Tibial nerve (tissue), 4 donors: ENCODE measurements at regions not wholly inside any gene's neighbourhood (a gene's known extent, or its start where the extent isn't known, plus 50 kb on each side); places are given as distances from the start of the nearest gene placed in this dataset.

ENCODE experiments used
- DNase-seq, 2 donors: peaks; one replicate each; pipeline ENCODE4 v3.0.0-alpha.2; 2019; ENCODE audit warnings: low spot score in 2 of 2
- H3K27ac ChIP-seq, 4 donors: fragments of 200-600 bp; sonication (generic) in 3 of 4; one replicate each; pipeline ENCODE4 v1.5.1; 2017 to 2019; ENCODE audit warnings: mild to moderate bottlenecking in 1 of 4
- H3K27me3 ChIP-seq, 2 donors: fragments of 200-600 bp; sonication (generic) in 1 of 2; one replicate each; pipeline versions ENCODE4 v1.5.1 to v1.6.0; 2017 to 2019
- H3K36me3 ChIP-seq, 3 donors: fragments of 200-600 bp; sonication (generic); one replicate each; pipeline ENCODE4 v1.5.1; 2018 to 2019
- H3K4me1 ChIP-seq, 4 donors: fragments of 200-600 bp; sonication (generic) in 3 of 4; one replicate each; pipeline ENCODE4 v1.5.1; 2017 to 2019
- H3K4me3 ChIP-seq, 4 donors: fragments of 200-600 bp; sonication (generic) in 3 of 4; one replicate each; pipeline ENCODE4 v1.5.1; 2017 to 2019; ENCODE audit warnings: mild to moderate bottlenecking in 1 of 4, moderate library complexity in 1 of 4
- H3K9me3 ChIP-seq, 4 donors: fragments of 200-600 bp; sonication (generic) in 3 of 4; one replicate each; pipeline ENCODE4 v1.5.1; 2017 to 2019
- CTCF ChIP-seq, 5 experiments: fragments of 200-600 bp in 3 of 5; fragments of 450-650 bp in 2 of 5; sonication (generic) in 3 of 5; IDR thresholded peaks; one replicate each; pipeline ENCODE4 v1.5.1; 2016 to 2019; ENCODE audit warnings: antibody characterized with exemption in 5 of 5, mild to moderate bottlenecking in 3 of 5, moderate library complexity in 2 of 5
- EP300 ChIP-seq, 2 donors: sonication (generic); formaldehyde crosslinking; IDR thresholded peaks; one replicate each; pipeline ENCODE4 v1.6.1; 2017; ENCODE audit warnings: antibody characterized with exemption in 2 of 2, mild to moderate bottlenecking in 1 of 2
- POLR2A ChIP-seq, 2 donors: fragments of 450-650 bp; IDR thresholded peaks; one replicate each; pipeline ENCODE4 v1.6.1; 2017; ENCODE audit warnings: antibody characterized with exemption in 2 of 2, mild to moderate bottlenecking in 2 of 2, moderate library complexity in 2 of 2
- WGBS, 2 donors: methylation state at CpG; one replicate each; pipeline ENCODE4 v1.1.5; 2018; 5-methylcytosine and 5-hydroxymethylcytosine counted together

- WGBS, 2 donors: 89 to 94% methylated on average over 4 of the region's 4 CpGs
- no peak overlapping the region for H3K27ac ChIP-seq
- no peaks in the 10 kb centered on the region for H3K36me3 ChIP-seq
- H3K4me3 ChIP-seq: no peak overlapping the region
- H3K27me3 ChIP-seq: no peaks in the 10 kb centered on the region
- TF ChIP-seq EP300 (IDR thresholded peaks at IDR 0.05) (no peak), POLR2A (IDR thresholded peaks at IDR 0.05) (no peak), CTCF (IDR thresholded peaks at IDR 0.05) (no peak)
- H3K4me1 ChIP-seq: no peaks in the 10 kb centered on the region
- no peak for DNase-seq
- no peaks in the 10 kb centered on the region for H3K9me3 ChIP-seq
Observed at GRCh38 chr14:34124585-34124984, 173.7 kb upstream of the EGLN3 start.

DNA sequence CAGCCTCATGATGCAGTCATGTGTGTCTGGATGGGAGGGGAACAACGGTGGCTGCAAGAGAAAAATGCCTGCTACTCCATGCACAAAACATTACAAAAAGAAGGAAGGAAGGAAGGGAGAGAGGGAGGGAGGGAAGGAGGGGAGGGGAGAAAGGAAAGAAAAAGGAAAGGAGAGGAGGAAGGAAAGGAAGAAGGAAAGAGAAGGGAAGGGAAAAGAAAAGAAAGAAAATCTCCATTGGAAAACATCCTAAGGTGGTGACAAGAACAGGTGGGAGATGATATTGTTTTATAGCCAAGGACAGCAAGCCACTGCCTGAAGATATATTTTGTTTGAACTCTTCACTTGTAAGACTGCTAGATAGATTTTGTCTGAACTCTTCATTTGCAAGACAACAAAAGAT, 171.8 kb upstream of the EGLN3 start:
- TF ChIP-seq CTCF (IDR thresholded peaks at IDR 0.05) (no peak), EP300 (IDR thresholded peaks at IDR 0.05) (no peak), POLR2A (IDR thresholded peaks at IDR 0.05) (no peak)
- no peak overlapping the region for H3K4me3 ChIP-seq
- no peaks in the 10 kb centered on the region for H3K36me3 ChIP-seq
- H3K4me1 ChIP-seq: no peaks in the 10 kb centered on the region
- H3K27ac ChIP-seq: no peak overlapping the region
- H3K9me3 ChIP-seq: no peaks in the 10 kb centered on the region
- WGBS, 2 donors: 30 to 38% methylated on average over 1 of the region's 1 CpG
- no peaks in the 10 kb centered on the region for H3K27me3 ChIP-seq
- no peak for DNase-seq

GRCh38 chr14:34122081-34122480, 171.2 kb upstream of the EGLN3 start:
- no peaks in the 10 kb centered on the region for H3K9me3 ChIP-seq
- DNase-seq: no peak
- H3K4me1 ChIP-seq: no peaks in the 10 kb centered on the region
- no peaks in the 10 kb centered on the region for H3K36me3 ChIP-seq
- no peak overlapping the region for H3K4me3 ChIP-seq
- TF ChIP-seq POLR2A (IDR thresholded peaks at IDR 0.05) (no peak), CTCF (IDR thresholded peaks at IDR 0.05) (no peak), EP300 (IDR thresholded peaks at IDR 0.05) (no peak)
- H3K27me3 ChIP-seq: no peaks in the 10 kb centered on the region
- no peak overlapping the region for H3K27ac ChIP-seq
- 77 to 82% methylated on average over 3 of the region's 3 CpGs for WGBS, 2 donors

- Histone ChIP-seq H3K27ac (no peak overlapping the region), H3K27me3 (no peaks in the 10 kb centered on the region), H3K4me3 (no peak overlapping the region), H3K4me1 (no peaks in the 10 kb centered on the region), H3K9me3 (peaks cover 0 to 5% (median 0%) of the 10 kb centered on the region in 4 donors), H3K36me3 (no peaks in the 10 kb centered on the region)
- WGBS, 2 donors: 79 to 80% methylated on average over 3 of the region's 3 CpGs
- no peak for DNase-seq
- TF ChIP-seq EP300 (IDR thresholded peaks at IDR 0.05) (no peak), CTCF (IDR thresholded peaks at IDR 0.05) (no peak), POLR2A (IDR thresholded peaks at IDR 0.05) (no peak)
Observed at GRCh38 chr14:34120185-34120977, 169.5 kb upstream of the EGLN3 start.

DNA sequence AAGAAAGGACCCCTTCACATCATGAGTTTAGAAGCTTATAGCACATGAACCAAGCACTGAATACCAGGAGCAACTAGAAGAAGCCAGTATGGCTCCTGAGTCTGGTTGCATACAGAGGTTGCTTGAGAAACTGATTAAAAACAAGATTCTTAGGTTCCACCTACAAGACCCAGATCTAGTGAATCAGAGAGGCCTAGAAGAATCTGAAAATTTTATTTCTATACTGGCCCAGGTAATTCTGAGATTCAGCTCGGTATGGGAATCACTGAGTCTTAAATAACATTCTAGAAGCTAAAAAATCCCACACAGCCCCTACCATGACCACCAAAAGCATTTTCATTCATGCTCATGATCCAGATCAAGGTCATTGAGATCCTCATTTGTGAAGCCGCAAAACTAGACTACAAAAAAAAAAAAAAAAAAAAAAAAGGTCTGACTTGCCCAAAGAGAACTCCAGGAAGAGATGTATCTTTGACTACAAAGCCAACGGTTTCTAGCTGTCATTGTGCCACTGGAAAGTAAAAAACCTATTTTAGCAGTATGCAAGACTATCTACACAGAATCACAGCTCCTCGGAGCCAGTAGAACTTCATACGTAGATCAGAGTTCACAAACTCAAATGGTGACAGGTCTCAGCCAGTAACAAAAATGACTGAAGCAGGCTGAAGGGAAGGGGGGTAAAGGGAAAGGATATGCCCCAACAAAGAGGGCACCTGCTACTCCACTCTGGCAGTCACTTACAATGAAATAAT, 168.4 kb upstream of the EGLN3 start:
- H3K9me3 ChIP-seq: peaks cover 0 to 5% (median 0%) of the 10 kb centered on the region in 4 donors
- 92 to 93% methylated on average over 5 of the region's 5 CpGs for WGBS, 2 donors
- H3K4me1 ChIP-seq: no peaks in the 10 kb centered on the region
- no peaks in the 10 kb centered on the region for H3K36me3 ChIP-seq
- TF ChIP-seq CTCF (IDR thresholded peaks at IDR 0.05) (no peak), POLR2A (IDR thresholded peaks at IDR 0.05) (no peak), EP300 (IDR thresholded peaks at IDR 0.05) (no peak)
- H3K27me3 ChIP-seq: no peaks in the 10 kb centered on the region
- H3K4me3 ChIP-seq: no peak overlapping the region
- H3K27ac ChIP-seq: no peak overlapping the region
- no peak for DNase-seq
